GM18907 (cell line): ENCODE measurements at regions not wholly inside any gene's neighbourhood (a gene's known extent, or its start where the extent isn't known, plus 50 kb on each side); places are given as distances from the start of the nearest gene placed in this dataset.

Experiments used
- ATAC-seq: cut with Tn5 transposase; IDR thresholded peaks from one replicate; pipeline ENCODE4 v1.9.1; 2021; ENCODE audit warnings: mild to moderate bottlenecking, moderate library complexity; ENCODE audit not compliant: unreplicated experiment

DNA sequence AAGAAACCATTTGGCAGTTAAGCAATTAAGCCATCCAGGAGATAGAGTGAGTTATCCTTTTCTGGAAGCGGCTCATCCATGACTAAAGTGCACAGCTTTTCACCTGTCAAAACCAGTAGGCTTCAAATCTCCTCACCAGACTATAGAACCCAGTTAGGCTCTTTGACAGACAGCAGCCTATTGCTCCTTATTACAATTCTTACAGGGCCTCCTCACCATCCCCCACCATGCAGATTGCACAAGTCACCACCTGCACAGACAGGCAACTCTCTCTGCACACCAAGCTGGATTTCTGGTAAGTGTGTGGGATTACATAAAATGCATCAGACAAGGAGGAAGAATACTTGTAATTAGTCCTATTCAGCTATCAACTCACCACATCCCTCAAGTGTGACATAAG is 301.6 kb downstream of the SNX13 start:
- ATAC-seq, result no peak

DNA sequence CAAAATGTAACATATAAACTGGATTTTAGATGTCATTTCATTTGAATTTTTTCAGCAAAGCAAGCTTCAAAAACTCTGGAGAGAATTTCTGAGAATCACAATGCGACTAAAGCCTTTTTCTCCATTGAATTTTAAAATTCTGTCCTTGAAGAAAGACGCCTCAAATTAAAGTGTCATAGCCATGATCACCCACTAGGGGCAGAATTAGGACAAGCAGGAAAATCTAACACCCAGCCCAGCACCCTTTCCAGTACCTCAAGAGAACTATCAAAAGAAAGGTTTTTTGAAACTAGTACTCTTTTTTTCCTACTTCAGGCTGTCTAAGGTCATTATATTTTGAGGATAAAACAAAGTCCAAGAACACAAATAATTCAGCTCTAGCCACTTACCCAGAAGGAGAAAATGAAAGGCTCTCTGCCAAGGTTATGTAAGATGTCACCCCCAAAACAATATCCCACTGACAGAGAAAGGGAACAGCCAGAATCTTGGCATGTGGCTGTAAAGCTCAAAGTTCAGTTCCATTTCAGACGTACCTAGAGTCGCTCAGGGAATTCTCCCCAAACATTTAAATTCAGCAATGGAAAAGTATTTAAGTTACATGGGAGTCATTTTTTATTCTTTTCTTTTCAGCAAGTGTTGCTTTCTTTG is 299.4 kb downstream of the SNX13 start:
- no peak for ATAC-seq

DNA sequence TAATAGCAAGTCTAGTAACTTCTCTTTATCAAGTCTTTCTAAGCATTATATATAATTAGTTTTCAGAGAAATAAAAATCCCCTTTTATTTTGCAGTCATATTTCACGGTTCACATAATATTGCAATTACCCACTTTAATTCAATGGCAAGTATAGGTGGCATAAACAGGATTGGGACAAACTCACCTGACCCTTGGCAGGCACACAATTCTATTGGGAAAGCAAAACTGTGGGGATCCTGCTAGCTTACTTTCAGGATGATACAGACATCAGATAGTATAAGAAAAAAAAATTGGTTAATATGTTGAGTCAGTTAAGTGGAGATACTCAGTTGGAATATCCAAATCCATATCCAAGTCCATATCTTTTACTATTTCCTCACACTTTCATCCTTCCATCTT is 294.8 kb downstream of the SNX13 start:
- ATAC-seq, result no peak

DNA sequence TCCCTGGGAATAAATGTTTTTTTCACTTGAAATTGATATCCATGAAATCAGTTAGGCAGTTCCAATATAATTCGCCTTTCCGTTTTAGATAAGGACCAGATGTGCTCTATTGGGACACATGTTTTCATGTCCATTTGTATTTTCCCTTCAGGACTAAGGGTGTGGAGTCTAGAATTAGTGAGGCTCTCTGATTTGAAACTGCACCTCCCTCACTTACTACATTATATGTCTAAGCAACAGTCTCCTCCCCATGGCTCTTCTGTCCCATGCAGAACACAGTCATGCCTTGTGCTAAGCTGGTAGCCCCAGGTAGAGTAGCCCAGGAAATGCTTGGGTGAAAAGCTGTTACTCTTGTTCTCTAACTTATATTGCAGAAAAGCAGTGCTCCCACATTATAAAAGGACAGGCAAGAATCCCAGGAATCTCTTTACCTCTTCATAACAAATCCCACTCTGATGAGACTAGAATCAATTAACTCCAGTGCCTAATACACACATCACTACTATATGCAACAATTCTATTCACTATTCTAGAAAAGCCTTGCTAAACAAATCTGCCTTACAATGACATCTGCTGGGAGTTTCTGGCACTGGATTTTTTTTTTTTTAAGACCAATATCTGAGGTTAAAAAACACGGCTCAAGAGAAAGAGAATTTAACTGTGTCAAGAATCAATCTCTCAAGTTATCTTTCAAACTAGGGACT is 293.9 kb downstream of the SNX13 start:
- ATAC-seq, result no peak

DNA sequence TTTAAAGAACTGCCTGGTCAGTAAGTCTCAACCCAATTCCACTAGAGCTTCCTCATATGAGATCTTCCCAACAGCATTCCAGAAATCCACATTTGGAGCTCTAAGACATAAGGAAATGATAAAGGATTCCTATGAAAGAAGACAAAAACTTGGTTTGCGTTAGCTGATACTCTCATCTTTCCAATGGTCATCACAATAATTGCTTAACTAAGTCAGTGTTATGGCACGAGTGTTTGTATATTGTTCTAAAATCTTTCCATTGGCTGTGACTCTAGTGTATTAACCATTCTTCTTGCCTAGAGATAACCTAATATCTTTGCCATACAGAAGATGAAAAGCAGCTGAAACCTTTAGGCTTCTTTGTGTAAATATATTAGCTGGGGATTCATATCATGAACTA is 289.0 kb downstream of the SNX13 start:
- ATAC-seq, result no peak

DNA sequence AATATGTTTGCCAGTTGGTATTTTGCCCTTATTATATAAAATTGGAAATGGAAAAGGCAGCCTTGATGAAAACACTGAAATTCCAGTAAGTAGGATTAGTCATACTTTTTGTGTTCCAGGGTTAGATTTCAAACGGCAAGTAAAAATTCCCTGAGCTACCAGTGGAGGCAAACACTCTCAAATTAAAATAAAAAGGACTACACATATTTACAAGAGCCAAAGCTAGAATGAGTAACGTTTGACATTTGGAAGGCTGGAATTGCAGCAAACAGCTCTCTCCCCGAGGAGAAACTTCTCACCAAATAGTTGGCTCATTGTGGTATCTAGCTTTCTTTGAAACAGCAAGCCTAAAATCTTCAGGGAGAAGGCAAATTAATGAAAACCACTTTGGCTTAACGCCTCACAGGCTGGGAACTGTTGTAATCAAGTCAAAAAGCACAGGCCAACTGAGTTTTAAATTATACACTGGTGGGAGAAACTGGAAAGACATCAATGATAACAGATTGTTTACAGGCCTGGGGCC is 288.4 kb downstream of the SNX13 start:
- no peak for ATAC-seq

DNA sequence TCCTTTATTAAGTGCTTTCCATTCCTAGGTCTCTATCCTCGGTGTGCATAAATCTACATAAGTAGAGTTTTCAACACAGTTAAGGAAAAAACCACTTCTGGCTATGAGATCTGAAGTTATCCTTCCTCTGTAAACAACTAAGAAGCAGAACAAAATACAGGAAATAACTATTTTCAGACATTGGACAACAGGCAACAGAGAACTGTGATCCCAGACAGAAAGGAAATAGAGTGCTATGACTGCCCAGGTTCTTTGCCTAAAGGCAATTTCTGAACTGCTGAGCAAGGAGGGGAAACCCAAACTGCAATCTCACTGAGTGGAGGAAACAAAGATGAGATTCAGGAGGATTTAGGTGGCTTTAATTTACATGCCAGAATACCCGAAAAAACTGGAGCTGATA is 285.4 kb downstream of the SNX13 start:
- no peak for ATAC-seq

DNA sequence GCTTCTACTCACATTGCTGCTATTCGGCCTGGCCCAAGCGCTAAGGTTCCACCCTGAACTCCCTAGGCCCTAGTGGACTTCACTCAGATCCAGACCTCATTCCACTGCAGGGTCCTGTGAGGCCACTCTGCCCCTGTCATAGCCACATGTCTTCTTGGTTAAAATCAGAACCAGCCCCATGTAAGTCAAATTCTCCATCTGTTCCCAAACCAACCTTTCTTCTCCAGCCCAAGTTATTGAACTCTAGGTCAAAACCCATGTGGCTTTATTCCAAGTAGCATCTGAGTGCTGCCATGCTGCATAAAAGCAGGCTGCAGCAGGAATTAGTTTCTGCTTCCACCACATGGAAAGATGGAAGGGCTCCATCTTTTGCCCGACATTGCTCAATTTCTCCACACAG is 281.2 kb downstream of the SNX13 start:
- no peak for ATAC-seq

DNA sequence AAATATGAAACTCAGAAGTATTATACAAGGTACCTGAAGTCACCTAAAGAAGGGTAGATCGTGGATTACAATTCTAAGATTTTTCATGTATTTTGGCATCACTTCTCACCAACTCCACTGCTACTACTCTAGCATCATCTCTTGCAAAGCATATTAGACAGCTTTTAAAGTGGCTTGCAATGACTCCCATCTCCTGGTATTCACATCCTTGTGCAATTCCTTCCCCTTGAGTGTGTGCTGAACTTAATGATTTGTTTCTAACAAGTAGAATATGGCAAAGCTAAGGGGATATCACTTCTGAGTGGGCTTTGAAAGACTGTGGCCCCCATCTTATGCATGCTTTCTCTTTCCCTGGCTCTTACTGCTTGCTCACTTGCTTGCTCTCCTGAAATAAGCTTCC is 280.2 kb downstream of the SNX13 start:
- ATAC-seq, result no peak

DNA sequence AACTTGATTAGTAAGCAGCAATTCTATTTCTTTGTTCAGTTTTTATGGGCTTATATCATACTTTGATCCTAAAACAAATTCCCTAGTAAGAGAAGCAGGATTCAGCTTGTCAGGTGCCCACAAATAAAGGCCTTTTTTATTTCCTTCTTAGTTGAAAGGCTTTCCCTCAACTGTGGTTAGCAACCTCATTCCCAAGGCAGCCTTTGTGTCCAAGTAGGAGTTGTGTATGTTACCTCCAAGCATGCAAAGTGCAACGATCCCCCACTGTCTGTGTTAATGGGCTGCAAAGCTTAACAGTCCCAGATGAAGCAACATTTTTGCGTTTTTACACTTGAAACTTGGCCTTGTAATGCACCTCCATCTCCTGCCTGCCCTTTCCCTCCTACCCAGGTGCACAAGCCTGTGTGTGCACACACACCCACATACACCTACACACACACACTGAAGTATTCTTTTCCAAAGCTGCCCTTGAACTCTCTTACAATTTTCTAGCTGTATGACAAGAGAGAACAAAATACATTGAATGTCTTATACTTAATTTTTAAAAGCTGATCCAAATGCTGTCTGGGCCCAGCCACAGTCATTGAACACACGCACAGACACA is 278.2 kb downstream of the SNX13 start:
- ATAC-seq, result no peak

DNA sequence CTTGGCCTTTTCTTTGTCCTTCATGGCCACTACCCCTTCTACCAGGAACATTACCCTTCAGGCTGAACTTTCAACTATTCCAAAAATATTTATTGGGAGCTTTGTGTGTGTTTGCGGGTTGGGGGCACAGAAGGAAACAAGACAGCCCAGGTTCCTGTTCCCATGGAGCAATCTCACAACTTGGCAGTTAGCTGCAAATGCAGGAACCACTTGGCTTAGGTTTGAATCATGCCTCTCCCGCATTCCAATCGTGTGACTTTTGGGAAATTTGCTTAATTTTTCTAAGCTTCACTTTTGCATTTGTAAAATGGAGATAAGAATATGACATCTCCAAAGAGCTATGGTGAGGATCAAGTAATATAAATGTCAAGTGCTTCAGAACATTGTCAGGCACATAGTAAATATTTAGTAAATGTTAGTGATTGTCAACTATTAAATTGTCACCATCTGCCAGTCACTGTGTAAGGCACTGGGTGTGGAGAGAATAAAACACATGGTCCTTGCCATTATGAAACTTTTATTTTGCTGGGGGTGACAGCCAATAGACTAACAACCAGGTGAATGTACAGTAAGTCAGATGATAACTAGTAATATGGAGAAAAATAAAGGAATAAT is 277.1 kb downstream of the SNX13 start:
- ATAC-seq, result no peak

DNA sequence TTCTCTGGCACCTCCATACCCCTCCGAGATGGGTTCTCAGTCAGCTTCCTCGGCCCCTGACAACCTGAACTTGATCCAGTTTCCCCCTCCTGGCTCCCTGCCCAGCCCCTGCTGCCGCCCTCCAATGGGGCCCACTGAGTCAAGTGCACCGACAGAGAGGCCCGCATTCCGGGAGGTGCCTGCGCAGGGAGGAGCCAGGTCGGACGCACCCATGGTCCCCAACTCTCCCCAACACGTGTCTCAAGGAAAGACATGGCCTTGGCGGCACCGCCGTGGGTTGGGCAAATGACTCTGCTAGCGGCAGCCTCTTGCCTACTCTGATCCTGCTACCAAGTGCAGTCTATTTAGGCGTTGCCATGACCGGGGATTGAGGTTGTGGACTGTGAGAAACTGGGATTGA is 275.3 kb downstream of the SNX13 start:
- ATAC-seq, result no peak

DNA sequence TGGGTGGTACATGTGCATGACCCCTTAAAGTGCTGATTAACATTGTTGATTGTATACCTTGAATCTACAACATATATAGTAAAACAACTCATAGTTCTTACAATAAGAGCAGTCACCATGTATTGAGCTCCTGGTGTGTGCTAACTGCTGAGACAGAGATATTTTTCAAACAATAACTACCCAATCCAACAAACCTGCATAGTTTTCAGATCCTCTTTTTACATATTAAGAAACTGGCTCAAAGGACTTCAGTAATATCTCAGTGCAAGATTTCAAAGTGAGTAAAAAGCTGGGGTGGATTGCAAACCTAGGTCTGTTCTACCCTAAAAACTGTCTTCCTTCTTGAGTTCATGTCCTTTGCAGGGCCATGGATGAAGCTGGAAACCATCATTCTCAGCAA is 272.2 kb downstream of the SNX13 start:
- no peak for ATAC-seq

DNA sequence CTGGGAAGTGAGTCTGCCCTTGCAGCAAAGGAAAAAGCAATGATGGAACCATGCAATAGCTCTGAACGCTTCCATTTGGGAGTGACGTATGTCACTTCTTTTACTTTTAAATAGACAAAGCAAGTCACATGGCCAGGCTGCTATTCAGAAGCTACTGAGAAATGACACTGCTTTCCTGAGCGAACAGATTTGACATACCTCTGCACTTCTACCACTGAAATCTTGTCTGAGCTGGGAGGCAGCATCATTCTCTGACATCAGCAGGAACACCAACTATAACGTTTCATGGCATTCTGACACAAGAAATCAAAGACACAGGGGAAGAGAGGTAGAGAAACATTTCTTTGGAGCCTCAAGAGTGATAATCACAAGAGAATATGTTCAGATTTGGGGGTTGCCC is 271.1 kb downstream of the SNX13 start:
- no peak for ATAC-seq

DNA sequence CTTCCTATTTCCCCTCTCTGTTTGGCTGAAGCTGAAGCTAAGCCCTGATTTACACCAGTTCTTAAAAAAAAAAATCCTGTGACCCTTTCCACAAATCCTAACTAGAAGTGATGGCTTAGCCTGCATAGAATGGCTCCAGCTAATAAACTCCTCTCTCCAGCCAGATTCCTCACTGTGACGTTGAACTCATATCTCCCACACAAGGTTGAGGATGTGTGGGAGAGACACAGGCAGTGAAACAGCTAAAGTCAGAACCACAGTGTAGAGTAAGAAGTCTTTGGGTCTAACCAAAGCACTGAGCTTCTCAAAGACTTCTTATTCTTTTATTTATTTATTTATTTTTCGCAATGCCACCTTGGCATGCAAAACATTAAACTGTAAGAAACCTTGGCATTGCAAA is 268.3 kb downstream of the SNX13 start:
- no peak for ATAC-seq

DNA sequence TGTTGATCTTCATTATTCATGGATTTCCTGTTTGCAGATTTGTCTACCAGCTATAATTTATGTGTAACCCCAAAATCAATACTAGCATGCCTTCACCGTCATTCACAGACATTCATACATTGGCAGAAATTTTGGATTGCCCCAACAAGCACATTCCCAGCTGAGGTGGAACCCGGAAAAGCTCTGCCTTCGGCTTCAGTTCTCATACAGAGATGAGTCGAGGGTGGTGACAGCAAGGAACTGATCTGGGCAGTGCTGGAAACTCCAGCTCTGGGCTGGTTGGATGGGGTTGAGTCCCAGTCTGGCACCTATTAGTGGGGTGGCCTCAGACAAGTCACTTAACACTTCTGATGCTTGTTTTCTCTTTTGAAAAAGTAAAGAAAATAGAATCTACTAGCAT is 267.5 kb downstream of the SNX13 start:
- ATAC-seq, result no peak

DNA sequence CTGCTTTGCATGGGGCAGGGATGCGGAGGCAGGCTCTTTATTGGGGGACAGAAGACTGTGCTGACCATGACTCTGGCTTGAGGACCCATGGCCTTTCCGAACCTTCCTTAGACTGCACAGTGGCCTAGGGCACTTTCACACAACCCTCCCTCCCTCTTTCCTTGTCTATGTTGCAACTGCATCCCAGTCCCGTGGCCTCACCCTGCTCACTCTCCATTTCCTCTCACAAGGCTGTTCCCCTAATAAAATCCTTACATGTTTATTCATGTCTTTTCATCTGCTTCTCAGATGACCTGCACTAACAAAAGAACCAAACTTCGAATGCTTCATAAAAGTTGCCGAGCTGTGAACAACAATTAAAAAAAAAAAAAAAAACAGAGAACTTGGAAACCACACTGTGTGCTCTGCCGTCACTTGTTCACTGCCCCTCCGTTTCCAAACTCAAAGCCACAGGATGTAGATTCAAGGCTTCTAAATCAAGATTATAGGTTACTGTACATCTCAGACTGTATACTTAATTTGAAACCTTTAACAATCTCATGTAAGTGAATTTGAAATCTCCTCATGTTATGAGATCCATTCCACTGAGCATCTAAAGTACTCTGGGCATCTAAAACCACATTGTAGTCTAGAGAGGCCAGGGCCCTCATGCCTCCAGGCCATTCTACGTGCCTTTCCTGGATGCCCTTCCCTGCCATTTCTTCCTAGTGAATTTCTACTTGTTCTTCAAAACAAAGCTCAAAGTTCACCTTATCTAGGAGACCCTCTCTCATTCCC is 265.9 kb downstream of the SNX13 start:
- ATAC-seq, result no peak

DNA sequence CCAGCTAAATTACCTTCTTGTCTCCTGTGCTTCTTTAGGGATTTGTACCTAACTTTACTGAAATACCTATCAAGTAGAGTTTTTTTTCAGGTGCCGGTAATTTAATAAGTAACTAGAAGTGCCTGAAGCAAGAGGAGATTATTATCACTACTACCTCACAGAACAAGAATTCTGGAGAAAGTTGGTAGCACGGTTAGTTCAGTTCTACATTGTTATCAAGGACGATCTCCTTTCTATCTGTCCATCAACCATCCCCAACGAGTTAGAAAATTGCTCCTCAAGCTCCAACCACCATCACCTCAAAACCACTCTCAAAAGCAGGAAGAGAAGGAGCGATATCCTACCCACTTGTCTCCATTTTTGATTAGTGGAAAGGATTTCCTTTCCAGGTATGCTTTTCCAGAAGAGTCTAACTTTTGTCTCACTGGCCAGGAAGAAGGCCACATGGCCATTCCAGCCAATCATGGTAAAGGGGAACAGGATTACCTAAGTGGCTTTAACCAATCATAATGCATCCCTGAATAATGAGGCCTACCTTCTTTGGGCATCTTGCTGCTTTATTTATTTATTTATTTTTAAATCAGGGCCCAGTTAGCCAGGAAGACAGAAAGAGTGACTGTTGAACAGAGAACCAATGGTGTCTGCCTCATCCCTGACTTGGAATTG is 265.2 kb downstream of the SNX13 start:
- ATAC-seq, result no peak

DNA sequence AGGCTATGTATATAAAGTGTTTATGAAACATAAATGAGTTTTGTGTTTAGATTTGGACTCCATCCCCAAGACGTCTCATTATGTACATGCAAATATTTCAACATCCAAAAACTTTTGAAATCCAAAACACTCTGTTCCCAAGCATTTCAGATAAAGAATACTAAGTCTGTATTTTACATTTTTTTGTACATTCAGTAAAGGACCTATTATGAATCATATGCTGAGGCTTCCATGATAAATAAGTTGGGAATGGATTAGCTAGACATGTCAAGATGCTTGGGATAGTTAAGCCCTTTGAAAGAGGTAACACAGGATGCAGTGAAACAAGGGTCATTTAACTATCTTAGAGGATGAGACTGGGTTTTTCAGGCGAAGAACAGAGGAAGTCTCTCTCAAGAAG is 262.9 kb downstream of the SNX13 start:
- no peak for ATAC-seq

DNA sequence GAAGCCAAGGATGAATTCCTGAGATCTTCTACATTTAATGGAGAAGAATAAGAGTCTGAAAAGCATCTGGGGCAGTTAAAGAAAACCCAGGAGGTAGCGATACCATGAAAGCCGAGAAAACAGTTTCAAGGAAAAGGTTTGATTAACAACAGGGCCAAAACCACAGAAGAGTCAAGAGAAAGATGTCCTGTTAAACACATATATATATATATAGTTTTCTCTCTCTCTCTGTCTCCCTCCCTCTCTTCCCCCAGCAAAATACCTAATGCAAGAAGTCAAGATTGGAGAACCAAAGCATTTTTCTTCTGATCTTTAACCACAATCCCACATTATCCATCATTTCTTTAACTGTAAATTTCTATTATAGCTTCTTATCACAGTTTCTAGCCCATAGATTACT is 261.4 kb downstream of the SNX13 start:
- no peak for ATAC-seq

DNA sequence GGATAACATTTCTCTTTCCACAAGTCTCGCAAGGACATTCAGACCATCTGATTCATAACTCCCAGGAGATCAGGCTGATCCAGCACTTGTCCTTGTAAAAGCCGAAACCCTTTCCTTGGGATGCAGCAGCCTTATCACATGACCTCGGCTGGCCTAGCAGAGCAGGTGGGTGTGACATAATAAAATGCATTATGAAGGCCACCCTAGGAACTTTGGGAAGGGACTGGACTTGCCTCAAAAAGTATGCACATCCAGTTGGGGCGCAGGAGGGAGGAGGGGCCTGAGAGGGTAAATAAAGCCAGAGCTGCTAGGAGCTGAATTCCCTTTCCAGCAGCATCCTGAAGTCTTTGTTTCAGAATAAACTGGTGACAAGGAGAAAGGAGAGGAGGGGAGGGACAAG is 260.8 kb downstream of the SNX13 start:
- ATAC-seq, result no peak
